RPMI7951 (cell line): ENCODE measurements at regions not wholly inside any gene's neighbourhood (a gene's known extent, or its start where the extent isn't known, plus 50 kb on each side); places are given as distances from the start of the nearest gene placed in this dataset.

Experiments
- DNase-seq: peaks from one replicate; pipeline ENCODE4 v3.0.0-alpha.2; 2012; ENCODE audit warnings: low read depth

DNA sequence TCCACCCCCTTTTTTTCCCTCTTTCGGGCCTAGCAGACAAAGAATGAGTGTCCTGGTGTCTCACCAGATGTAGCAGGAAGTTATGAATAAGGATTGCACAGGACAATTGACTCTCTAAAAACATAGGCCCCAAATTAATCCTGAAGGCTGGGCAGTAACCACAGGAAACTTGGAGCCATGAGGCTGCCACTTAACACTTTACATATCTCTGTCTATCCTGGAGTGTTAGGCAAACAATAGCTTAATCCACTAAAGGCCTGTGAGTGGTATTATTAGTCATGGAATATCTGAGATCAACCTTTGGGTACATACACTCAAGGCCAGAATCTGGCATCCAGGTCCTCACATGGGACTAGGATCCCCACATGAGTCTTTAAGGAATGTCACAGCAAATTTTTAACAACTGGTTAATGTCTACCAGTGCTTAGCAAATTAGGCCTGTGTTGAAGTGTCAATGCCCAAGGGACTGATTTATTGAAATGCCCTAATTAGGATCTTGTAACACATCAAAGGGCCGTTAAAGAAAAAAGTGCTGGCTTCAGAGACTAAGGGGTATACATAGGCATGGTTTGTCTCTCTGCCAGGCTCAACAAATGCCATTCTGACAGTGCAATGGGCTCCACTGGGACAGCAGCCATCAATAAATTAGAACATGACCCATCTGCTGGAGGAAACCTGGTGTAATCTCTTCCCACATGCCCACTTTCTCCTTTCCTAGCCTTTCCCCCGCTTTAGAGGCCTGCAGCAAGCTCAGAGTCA, 196.7 kb upstream of the TBX20 start:
- no peak for DNase-seq

DNA sequence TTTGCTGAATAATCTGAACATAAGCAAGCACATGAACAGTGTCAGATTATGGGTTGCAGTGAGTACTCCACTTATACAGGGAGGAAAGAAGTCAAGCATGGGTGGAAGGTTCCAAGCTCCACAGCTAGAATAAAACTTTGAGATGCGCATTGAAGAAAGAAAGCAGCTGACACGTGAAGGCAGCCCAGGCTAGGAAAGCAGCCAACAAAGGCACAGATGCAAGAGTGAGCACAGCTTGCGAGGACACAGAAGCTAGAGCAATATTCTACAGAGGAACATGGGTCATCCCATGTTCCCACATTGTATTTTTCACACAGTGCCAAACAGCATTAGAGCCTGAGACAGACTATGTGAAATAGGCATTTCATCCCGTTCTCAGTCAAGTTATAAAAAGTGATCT, 194.6 kb upstream of the TBX20 start:
- DNase-seq, result no peak

DNA sequence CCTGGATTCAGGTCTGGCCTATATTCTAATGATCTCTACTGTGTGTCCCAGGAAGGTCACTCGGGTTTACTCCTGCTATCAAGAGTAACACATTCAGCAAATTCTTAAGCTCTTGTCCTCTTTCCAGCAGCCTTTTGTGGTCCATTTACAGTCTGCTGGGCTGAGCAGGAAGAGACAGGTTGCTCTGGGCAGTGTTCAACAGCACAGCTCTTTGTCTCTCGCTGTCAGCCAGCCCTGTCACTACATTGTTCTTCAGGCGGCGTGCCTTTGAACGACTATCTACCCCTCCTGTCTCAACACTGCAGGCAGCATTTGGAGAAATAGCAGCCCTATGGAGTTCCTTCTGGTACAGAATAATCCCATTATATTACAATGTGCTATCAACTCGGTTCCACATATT, 192.2 kb upstream of the TBX20 start:
- no peak for DNase-seq

DNA sequence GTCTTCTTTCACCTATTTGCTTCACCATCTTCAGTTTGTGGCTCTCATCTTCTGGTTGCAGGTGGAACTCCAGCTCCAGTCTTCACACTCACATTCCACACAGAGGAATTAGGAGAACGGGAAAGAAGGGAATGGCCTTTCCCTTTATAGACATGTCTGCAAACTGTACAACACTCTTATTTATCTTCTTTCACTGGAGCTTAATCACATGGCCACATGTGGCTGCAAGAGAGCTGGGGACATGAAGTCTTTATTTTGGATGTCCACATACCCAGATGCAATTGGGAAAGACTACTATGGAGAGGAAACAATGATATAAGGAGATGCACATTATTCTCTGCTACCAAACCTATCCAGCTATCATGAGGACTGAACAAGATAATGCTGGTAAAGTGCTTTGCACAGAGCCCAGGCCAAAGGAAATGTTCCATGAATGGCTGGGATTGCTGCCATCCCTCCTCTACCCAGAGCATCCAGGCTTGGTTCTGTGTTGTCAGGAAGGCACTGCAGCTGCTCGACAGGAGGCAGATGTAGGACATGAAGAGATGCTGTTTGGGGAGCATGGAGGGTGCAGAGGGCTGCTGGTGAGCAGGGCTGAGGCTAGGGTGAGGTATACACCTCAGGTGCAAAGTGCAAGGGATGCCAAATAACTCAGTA, 183.8 kb upstream of the TBX20 start:
- no peak for DNase-seq

DNA sequence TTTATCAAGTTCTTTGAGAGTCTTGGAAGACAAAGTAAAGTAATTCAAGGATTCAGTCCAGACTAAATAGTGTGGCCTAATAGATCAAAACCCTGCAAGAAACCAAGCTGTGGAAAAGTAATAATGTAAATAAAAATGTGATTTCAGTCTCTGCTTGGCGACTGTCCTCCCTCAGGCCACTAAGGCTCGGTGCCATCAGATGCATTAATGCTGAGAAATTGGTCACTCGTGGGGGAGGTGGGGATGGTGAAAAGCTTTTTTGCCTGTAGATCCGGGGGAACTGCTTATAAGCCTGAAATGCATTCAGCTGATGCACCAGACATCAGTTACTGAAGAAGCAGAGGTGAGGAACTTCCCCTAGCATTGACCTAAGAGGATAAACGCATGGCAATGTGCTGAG, 182.6 kb upstream of the TBX20 start:
- no peak for DNase-seq

DNA sequence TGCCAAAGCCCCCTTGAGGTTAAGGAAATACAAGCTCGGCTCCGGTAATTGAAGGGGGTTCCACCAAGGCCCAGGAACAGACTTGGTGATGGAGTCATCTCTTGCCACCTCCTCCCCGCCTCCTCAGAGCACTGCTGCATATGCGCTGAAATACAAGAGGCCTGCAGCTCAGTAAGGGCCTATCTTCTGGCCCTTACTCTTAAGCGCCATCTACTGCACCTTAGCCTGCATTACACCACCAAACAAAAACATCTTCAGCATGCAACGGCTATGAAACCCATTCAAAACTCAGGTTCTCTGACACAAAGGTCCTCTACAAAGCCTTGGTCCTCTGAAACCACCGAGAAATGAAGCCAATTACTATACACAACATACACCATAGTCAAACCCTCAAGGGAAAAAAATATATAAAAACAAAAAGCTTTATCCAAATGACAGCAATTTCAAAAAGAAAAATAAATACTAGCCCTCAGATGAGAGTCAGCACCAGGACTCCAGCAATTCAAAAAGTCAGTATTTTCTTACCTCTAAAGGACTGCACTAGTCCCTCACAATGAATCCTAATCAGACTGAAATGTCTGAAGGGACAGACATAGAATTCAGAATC, 176.8 kb upstream of the TBX20 start:
- DNase-seq, result peak; percentile 38

DNA sequence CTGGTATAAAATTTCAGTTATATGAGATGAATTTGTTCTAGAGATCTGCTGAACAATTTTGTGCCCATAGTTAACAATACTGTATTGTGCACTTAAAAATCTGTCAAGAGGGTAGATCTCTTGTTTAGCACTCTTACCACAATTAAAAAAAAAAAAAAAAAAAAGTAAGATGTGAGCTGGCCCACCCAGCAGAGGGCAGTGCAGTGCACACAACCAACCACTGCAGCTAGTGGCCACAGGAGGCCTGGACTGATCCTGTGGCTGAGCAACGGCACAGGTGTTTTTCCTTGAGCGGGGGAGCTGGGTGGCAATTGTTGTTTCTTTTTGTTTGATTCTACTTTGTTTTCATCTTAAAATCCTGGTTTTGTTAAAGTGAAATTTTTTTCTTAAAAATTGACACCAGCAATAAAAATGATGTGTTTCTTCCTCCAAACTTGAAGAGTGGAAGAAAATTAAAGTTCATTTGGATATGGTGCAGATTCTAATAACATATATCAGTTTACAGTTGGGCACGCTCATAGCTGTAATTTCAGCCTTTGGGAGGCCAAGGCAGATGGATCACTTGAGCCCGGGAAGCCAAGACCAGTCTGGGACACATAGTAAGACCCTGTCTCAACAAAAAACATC, 171.1 kb upstream of the TBX20 start:
- peak; percentile 55 for DNase-seq

DNA sequence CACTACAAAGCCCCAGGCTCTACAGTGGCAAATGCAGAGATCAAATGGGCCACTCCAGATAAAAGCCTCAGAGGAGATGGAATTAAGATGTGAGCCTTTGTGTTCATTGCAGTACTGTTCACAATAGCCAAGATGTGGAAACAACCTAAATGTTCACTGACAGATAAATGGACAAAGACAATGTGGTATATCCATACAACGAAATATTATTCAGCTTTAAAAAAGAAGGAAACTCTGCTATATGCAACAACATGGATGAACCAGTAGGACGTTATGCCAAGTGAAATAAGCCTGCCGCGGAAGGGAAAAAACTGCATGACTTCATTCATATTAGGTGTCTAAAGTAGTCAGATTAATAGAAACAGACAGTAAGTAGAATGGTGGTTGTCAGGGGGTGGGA, 170.5 kb upstream of the TBX20 start:
- no peak for DNase-seq

DNA sequence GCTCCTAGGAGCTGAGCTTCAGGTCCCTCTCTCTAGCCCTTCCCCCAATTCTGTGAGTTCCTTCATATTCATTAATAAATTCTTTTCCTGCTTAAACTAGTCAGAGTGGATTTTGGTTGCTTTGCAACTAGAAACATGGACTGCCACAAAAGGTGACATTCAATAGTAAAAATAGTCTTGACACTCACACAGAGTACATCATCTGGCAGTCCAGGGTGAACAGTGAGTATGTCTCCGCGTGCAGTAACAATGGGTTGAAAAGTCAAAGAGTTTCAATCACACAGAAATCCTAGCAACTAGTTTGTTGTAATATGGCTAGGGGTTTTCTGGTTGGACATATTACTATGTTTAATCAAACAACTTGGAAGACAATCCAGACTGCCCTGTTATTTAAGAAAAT, 168.8 kb upstream of the TBX20 start:
- DNase-seq, result no peak

DNA sequence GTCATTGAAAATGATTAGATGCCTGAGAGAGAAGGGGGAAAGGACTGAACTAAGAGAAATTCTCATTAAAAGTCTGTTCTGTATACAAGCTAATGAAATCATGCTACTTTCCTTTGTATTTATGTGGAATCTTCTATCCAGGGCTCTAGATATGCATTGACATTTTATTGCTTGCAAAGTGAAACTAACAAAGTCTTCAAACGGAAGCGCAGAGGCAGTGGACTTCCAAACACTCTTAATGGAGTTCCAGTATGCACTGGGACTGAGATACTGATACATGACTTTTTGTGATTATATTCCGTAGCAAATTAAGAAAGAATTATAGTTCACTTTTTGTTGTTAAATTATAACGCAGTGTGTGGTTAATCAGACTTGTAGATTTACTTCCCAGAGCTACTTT, 166.8 kb upstream of the TBX20 start:
- peak; percentile 22 for DNase-seq

DNA sequence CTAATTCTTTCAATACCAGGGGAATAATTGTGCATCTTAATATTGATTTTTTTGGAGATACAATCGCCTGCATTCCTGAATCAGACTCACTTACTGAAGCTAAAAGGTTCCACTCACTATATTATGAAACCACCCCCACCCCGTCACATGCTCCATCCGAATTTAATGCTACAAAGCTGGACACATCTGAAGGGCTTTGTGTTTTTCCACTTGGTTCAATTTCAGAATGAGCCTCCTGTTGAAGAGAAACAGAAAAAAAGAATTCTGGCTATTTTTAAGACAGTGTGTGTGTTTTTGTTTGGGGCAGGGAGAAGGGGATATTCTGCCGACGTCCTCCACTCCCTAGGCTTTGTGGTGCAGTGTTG, 165.5 kb upstream of the TBX20 start:
- no peak for DNase-seq

DNA sequence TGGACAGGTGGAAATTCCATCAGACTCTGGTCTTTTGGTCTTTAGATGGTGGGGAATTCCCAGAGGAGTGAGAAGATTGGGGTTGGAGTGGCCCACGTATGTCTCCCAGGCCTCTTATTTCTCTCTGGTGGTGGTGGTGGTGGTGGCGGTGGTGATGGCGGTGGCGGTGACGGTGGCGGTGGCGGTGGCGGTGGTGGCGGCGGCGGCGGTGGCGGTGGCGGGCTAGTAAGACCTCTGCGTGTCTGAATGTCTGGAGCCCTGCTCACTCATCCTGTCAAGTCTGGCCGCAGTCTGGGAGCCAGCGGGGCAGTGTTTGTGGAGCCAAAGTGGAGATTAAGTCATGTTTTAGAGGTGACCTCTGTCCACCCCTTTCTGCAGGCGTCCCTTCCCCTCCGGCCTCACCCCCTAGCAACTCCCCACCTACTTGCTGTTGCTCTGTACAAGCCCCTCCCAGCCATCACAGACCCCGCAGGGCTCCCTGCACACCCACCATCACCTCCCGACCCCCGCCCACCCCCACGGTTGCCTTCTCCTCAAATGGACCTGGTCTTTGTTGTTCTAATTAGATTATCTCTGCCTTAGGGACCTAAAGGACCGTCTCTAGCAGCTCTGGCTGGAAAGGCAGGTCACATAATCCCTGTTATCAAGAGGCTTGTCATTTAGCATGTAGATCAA, 165.0 kb upstream of the TBX20 start:
- DNase-seq, result no peak

DNA sequence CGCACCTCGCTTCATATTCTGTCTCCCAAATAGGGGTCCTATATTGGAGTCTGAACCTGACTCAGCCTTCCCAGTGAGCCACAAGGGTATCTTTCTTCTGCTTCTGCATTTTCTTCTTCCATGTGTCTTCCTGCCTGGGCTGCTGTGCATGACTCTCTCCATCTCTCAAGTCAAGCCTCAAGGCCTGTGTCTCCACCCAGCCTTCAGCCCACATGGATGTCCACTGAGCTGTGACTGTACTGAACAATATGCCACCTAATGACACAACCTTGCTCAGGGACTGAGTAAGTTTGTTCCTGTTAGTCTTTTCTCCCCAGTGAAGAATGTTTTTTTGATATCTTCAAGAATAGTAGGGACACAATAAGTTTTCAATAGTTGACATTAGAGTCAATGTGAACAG, 162.7 kb upstream of the TBX20 start:
- DNase-seq, result no peak

DNA sequence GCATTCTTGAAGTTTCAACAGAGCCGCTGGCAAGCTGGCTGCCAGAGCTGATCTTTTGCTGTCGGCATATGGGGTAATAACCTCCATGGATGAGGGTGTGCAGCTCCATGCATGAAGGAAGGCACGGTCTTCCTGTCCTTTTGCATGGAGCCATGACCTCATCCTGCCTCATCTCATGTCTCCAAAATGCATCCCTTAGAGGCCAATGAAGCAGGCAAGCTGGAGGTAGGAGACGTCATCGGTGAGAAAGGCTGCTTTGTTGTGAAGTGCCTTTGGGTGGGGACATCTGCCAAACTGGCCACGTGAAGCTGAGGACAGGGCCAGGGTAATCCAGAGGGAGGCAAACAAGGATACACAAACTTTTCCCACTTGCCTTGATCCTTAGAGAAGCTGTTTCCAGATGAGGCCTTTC, 161.5 kb upstream of the TBX20 start:
- DNase-seq, result no peak

DNA sequence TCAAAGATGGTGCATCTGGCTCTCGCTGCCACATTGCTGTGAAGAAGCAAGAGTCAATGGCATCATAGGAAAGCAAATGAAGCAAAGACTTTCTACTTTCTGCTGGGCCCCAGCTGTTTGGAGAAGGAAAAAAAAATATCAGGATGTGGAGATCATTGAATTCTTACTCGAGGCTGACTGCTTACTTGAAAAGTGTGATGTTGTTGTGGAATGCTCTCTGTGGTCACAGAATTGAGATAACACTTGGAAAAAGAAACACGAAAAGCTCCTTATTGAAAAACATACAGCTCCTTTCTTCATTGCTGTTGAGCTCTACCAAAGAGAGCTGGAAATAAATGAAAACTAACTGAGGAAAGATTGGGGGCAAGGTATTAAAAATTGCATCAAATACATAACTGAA, 157.4 kb upstream of the TBX20 start:
- no peak for DNase-seq

DNA sequence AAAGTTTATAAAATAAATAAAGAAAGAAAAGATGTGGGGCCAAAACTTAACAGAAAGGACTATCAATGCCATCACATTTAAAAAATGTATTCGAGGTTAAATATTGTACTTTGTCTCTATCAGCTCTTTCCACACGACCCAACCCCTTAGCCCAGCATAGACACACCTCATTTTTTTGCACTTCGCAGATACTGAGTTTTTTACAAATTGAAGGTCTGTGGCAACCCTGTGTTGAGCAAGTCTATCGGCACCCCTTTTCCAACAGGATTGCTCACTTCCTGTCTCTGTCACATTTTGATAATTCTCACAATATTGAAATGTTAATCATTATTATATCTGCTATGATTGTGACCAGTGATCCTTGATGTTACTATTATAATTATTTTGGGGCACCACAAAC, 151.6 kb upstream of the TBX20 start:
- no peak for DNase-seq

DNA sequence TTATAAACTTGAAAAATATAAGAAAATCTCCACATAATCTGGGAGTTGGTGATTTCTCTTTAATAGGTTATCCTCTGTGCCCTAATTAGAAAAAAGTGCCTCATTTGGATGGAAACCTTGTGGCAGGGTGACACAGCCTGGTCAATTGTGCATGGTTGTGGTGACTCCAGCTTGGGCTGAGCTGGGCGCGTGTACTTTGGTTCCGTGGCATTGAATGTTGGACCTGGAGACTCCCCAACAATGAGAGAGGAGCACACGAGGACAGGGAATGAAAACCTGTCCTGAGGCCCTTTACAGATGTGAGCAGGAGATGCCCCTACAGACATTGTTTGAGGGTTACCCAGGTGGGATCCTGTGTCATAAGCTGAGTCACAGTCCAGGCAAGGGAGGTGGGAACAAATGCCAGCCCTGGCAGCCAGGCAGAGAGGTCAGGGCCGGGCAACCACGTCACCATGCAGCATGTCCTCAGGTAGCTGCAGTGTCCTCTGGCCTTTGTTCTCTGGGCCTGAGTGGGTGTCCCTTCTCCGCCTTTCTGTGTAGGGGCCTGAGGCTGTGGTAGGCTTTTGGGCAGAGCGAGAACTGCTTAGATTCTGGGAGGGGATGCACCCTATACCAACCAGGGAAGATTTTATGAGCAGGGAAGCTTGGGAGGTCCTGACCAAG, 147.4 kb upstream of the TBX20 start:
- no peak for DNase-seq

DNA sequence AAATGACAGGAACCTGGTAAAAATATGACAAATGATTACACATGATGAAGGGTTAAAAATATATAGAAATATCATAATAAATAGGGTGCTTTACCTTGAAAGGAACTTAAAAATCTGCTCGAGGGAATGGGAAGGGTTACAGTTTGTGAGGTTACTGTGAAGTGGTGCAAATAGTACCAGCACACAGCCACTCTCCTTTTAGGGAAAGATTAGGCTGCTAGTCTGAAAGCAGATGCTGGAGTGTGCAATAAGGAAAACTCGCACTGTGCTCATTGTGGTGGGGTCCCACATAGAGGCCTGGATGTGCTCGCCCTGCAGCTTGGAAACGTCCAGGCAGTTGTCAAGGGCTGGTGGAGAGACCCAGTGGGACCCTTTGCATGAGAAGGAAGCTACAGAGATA, 145.9 kb upstream of the TBX20 start:
- DNase-seq, result no peak

DNA sequence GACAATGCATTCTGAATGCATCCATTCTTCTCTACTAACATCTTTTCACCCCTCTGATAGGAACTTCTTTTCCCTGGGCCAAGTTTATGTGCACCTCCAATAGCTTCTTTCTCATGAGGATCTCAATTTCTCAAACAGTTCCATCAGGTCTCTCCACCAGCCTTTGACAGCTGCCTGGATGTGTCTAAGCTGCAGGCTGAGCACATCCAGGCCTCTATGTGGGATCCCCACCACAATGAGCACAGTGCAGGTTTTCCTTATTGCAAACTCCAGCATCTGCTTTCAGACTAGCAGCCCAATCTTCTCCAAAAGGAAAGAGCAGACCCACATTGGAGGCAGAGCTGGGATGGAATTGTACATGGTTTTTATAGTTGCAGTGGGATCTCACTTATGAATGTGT, 145.3 kb upstream of the TBX20 start:
- no peak for DNase-seq

DNA sequence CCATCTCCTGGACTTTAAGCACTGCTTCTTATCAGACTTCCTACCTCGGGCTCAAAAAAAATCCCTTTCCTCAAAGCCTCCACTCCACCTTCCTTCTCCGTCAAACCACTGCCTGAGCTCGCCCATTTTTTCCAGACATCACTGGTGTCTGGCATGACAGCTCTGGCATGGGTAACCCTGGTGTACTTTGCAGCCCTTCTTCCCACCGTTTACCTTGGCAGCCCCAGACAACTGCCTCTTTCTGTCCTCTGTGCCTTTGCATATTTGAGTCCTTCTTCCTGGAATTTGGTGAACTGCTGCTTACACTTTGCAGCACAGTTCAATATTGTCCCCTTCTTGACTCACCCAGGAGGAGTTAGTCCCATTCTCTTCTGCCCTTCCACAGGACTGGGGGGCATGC, 144.6 kb upstream of the TBX20 start:
- DNase-seq, result no peak

DNA sequence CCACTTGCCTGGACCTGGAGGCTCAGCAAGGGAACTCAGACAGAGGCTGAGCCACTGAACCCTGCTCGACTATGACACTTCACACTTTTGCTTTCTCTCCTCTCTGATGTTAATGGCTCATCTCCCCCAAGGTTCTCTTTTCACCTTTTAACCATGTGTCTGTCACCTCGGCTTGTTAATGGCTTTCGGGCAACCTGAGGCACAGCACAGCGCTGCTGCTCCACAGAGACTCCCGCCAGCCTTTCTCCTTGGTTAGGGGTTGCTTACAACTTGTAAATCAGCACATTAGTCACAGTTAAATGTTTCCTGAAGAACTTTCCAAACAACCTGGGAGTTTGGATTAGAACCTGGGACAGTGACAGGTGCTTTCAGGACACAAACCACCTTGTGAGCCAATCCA, 136.2 kb upstream of the TBX20 start:
- no peak for DNase-seq

DNA sequence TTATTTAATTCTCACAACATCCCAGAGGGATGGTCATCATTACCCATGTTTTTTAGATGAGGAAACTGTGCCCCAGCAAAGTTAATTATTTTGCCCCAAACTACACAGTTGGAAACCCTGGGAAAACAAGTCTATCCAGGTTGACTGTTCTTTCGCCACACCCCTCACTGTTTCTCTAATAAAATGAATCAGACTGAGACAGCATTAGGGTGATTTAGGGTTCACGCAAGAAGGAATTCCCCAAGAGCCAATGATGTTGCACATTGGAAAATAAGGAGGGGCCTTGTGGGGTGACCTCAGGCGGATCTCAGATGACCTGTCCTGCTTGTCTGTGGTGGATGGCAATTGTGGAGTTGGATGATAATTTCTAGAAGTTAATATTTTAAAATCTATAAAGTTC, 135.7 kb upstream of the TBX20 start:
- DNase-seq, result no peak
